HEK293T (cell line): ENCODE measurements at regions not wholly inside any gene's neighbourhood (a gene's known extent, or its start where the extent isn't known, plus 50 kb on each side); places are given as distances from the start of the nearest gene placed in this dataset.

Source experiments
- ARNT ChIP-seq: fragments of 450-650 bp; IDR thresholded peaks from 2 replicates; pipeline ENCODE4 v1.6.1; 2017; ENCODE audit warnings: mild to moderate bottlenecking
- BHLHE40 ChIP-seq: fragments of 450-650 bp; IDR thresholded peaks from 2 replicates; pipeline ENCODE4 v1.6.1; 2016; ENCODE audit warnings: mild to moderate bottlenecking, moderate library complexity, borderline replicate concordance
- CTBP1 ChIP-seq: fragments of 450-650 bp; IDR thresholded peaks from 2 replicates; pipeline ENCODE4 v1.6.1; 2016; ENCODE audit warnings: borderline replicate concordance
- ELF4 ChIP-seq: fragments of 450-650 bp; IDR thresholded peaks from 2 replicates; pipeline ENCODE4 v1.6.1; 2017; ENCODE audit warnings: antibody characterized with exemption
- FOXA1 ChIP-seq: fragments of 450-650 bp; IDR thresholded peaks from 2 replicates; pipeline ENCODE4 v1.6.1; 2016; ENCODE audit warnings: mild to moderate bottlenecking
- FOXK2 ChIP-seq: fragments of 450-650 bp; IDR thresholded peaks from 2 replicates; pipeline ENCODE4 v1.6.1; 2016; ENCODE audit warnings: mild to moderate bottlenecking
- FOXM1 ChIP-seq: fragments of 450-650 bp; IDR thresholded peaks from 2 replicates; pipeline ENCODE4 v1.6.1; 2017; ENCODE audit warnings: mild to moderate bottlenecking, borderline replicate concordance
- HDGF ChIP-seq: fragments of 450-650 bp; IDR thresholded peaks from 2 replicates; pipeline ENCODE4 v1.6.1; 2017; ENCODE audit warnings: antibody characterized with exemption, borderline replicate concordance
- LEF1 ChIP-seq: fragments of 450-650 bp; IDR thresholded peaks from 2 replicates; pipeline ENCODE4 v1.6.1; 2017; ENCODE audit warnings: mild to moderate bottlenecking, borderline replicate concordance
- NFRKB ChIP-seq: fragments of 450-650 bp; IDR thresholded peaks from 2 replicates; pipeline ENCODE4 v1.6.1; 2016; ENCODE audit warnings: mild to moderate bottlenecking, moderate library complexity
- SUZ12 ChIP-seq: fragments of 450-650 bp; IDR thresholded peaks from 2 replicates; pipeline ENCODE4 v1.6.1; 2016; ENCODE audit warnings: mild to moderate bottlenecking
- TARDBP ChIP-seq: fragments of 450-650 bp; IDR thresholded peaks from 2 replicates; pipeline ENCODE4 v1.6.1; 2016
- ZNF384 ChIP-seq: fragments of 450-650 bp; IDR thresholded peaks from 2 replicates; pipeline ENCODE4 v1.6.1; 2016
- TF ChIP-seq, protein P1 (sequence below): fragments of 450-650 bp; IDR thresholded peaks from 2 replicates; pipeline ENCODE4 v1.6.1; 2016

DNA sequence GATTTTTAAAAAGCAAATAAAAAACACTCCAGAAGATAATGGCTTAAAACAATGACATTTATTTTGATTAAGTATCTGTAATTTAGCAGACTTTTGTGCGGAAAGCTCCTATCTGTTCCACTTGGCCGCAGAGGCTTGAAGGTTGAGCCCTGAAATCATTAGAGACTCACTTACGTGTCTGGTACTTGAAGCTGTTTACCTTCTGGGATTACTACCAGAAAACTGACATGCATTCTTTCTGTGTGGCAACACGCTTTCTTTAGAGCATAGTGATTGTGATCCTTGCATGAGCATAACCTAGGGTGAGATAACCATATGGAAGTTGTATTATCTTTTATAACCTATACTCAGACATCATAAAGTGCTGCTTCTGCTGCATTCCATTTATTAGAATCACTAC lies 298.5 kb downstream of the SI start:
- TF ChIP-seq ARNT (no peak), CTBP1 (no peak), FOXM1 (no peak), TARDBP (no peak), SUZ12 (no peak), ELF4 (no peak), FOXK2 (no peak), BHLHE40 (no peak), FOXA1 (no peak), ZNF384 (no peak), HDGF (no peak), NFRKB (no peak), LEF1 (no peak)
- TF ChIP-seq, protein P1, sequence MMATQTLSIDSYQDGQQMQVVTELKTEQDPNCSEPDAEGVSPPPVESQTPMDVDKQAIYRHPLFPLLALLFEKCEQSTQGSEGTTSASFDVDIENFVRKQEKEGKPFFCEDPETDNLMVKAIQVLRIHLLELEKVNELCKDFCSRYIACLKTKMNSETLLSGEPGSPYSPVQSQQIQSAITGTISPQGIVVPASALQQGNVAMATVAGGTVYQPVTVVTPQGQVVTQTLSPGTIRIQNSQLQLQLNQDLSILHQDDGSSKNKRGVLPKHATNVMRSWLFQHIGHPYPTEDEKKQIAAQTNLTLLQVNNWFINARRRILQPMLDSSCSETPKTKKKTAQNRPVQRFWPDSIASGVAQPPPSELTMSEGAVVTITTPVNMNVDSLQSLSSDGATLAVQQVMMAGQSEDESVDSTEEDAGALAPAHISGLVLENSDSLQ = no peak
